ENCODE measurements at regions not wholly inside any gene's neighbourhood (a gene's known extent, or its start where the extent isn't known, plus 50 kb on each side); places are given as distances from the start of the nearest gene placed in this dataset.

GRCh38 chr22:26848244-26848920 lies 191.0 kb downstream of the MIAT start:
- no peaks in the 10 kb centered on the region for H3K9me3 ChIP-seq (replicated peaks; ENCODE audit: insufficient read depth, low read length)

GRCh38 chr22:26849575-26849974 lies 192.2 kb downstream of the MIAT start:
- Histone ChIP-seq H3K4me3 (ENCODE audit: low read length) (no peak overlapping the region), H3K9ac (ENCODE audit: low read length) (no peak overlapping the region), H3K27me3 (replicated peaks; ENCODE audit: insufficient read depth, low read length) (no peaks in the 10 kb centered on the region), H3K36me3 (replicated peaks; ENCODE audit: insufficient read depth, low read length) (no peaks in the 10 kb centered on the region), H2AFZ (ENCODE audit: low read length) (no peak overlapping the region), H3K4me2 (ENCODE audit: low read depth, low read length) (no peak overlapping the region), H4K20me1 (ENCODE audit: insufficient read depth, low read length) (no peaks in the 10 kb centered on the region), H3K27ac (ENCODE audit: low read length) (no peak overlapping the region), H3K9me3 (replicated peaks; ENCODE audit: insufficient read depth, low read length) (no peaks in the 10 kb centered on the region), H3K9me2 (replicated peaks; ENCODE audit: insufficient read depth, low read length) (no peaks in the 10 kb centered on the region), H3F3A (ENCODE audit: insufficient read depth, low read length) (no peaks in the 10 kb centered on the region), H3K79me2 (ENCODE audit: low read length) (no peaks in the 10 kb centered on the region), H3K4me1 (ENCODE audit: low read length) (no peaks in the 10 kb centered on the region)
- DNase-seq = no peak
- TF ChIP-seq EZH2phosphoT487 (IDR thresholded peaks at IDR 0.05; ENCODE audit: low read length) = no peak
- no peak for TF ChIP-seq CTCF (IDR thresholded peaks at IDR 0.05; ENCODE audit: low read length)
- TF ChIP-seq EZH2 (optimal IDR thresholded peaks at IDR 0.05; ENCODE audit: low read depth, low read length) = no peak

More at GRCh38 chr22:26848244-26848920, 191.0 kb downstream of the MIAT start:
- H4K20me1 ChIP-seq (ENCODE audit: insufficient read depth, low read length) = no peaks in the 10 kb centered on the region
- H3K4me2 ChIP-seq (ENCODE audit: low read depth, low read length) = no peak overlapping the region
- H3K36me3 ChIP-seq (replicated peaks; ENCODE audit: insufficient read depth, low read length) = no peaks in the 10 kb centered on the region
- TF ChIP-seq EZH2 (optimal IDR thresholded peaks at IDR 0.05; ENCODE audit: low read depth, low read length) = no peak
- H3K4me1 ChIP-seq (ENCODE audit: low read length) = no peaks in the 10 kb centered on the region
- no peaks in the 10 kb centered on the region for H3F3A ChIP-seq (ENCODE audit: insufficient read depth, low read length)
- no peak for DNase-seq
- H2AFZ ChIP-seq (ENCODE audit: low read length) = no peak overlapping the region
- no peak overlapping the region for H3K27ac ChIP-seq (ENCODE audit: low read length)
- no peaks in the 10 kb centered on the region for H3K27me3 ChIP-seq (replicated peaks; ENCODE audit: insufficient read depth, low read length)
- H3K79me2 ChIP-seq (ENCODE audit: low read length) = no peaks in the 10 kb centered on the region
- no peaks in the 10 kb centered on the region for H3K9me2 ChIP-seq (replicated peaks; ENCODE audit: insufficient read depth, low read length)
- no peak overlapping the region for H3K4me3 ChIP-seq (ENCODE audit: low read length)
- no peak overlapping the region for H3K9ac ChIP-seq (ENCODE audit: low read length)

- DNase-seq = no peak
- no peak overlapping the region for H2AFZ ChIP-seq (ENCODE audit: low read length)
- H4K20me1 ChIP-seq (ENCODE audit: insufficient read depth, low read length) = no peaks in the 10 kb centered on the region
- no peak overlapping the region for H3K9ac ChIP-seq (ENCODE audit: low read length)
- H3K36me3 ChIP-seq (replicated peaks; ENCODE audit: insufficient read depth, low read length) = no peaks in the 10 kb centered on the region
- no peaks in the 10 kb centered on the region for H3F3A ChIP-seq (ENCODE audit: insufficient read depth, low read length)
- no peaks in the 10 kb centered on the region for H3K27me3 ChIP-seq (replicated peaks; ENCODE audit: insufficient read depth, low read length)
- H3K27ac ChIP-seq (ENCODE audit: low read length) = no peak overlapping the region
- no peak for TF ChIP-seq EZH2 (optimal IDR thresholded peaks at IDR 0.05; ENCODE audit: low read depth, low read length)
- no peak for TF ChIP-seq EZH2phosphoT487 (IDR thresholded peaks at IDR 0.05; ENCODE audit: low read length)
- no peak for TF ChIP-seq CTCF (IDR thresholded peaks at IDR 0.05; ENCODE audit: low read length)
- no peaks in the 10 kb centered on the region for H3K4me1 ChIP-seq (ENCODE audit: low read length)
- no peaks in the 10 kb centered on the region for H3K9me2 ChIP-seq (replicated peaks; ENCODE audit: insufficient read depth, low read length)
- H3K4me2 ChIP-seq (ENCODE audit: low read depth, low read length) = no peak overlapping the region
- no peaks in the 10 kb centered on the region for H3K9me3 ChIP-seq (replicated peaks; ENCODE audit: insufficient read depth, low read length)
- H3K4me3 ChIP-seq (ENCODE audit: low read length) = no peak overlapping the region
- no peaks in the 10 kb centered on the region for H3K79me2 ChIP-seq (ENCODE audit: low read length)
These were observed 193.7 kb downstream of the MIAT start for GRCh38 chr22:26851125-26851524.

- Histone ChIP-seq H3K9me2 (replicated peaks; ENCODE audit: insufficient read depth, low read length) (no peaks in the 10 kb centered on the region), H3F3A (ENCODE audit: insufficient read depth, low read length) (no peaks in the 10 kb centered on the region), H3K4me3 (ENCODE audit: low read length) (no peak overlapping the region), H3K27ac (ENCODE audit: low read length) (no peak overlapping the region), H3K4me2 (ENCODE audit: low read depth, low read length) (no peak overlapping the region), H3K36me3 (replicated peaks; ENCODE audit: insufficient read depth, low read length) (no peaks in the 10 kb centered on the region), H3K9ac (ENCODE audit: low read length) (no peak overlapping the region), H4K20me1 (ENCODE audit: insufficient read depth, low read length) (no peaks in the 10 kb centered on the region), H3K9me3 (replicated peaks; ENCODE audit: insufficient read depth, low read length) (no peaks in the 10 kb centered on the region), H3K4me1 (ENCODE audit: low read length) (no peaks in the 10 kb centered on the region), H2AFZ (ENCODE audit: low read length) (no peak overlapping the region), H3K79me2 (ENCODE audit: low read length) (no peaks in the 10 kb centered on the region), H3K27me3 (replicated peaks; ENCODE audit: insufficient read depth, low read length) (no peaks in the 10 kb centered on the region)
- DNase-seq = no peak
- no peak for TF ChIP-seq EZH2phosphoT487 (IDR thresholded peaks at IDR 0.05; ENCODE audit: low read length)
- no peak for TF ChIP-seq CTCF (IDR thresholded peaks at IDR 0.05; ENCODE audit: low read length)
- TF ChIP-seq EZH2 (optimal IDR thresholded peaks at IDR 0.05; ENCODE audit: low read depth, low read length) = no peak
These were observed 194.8 kb downstream of the MIAT start for GRCh38 chr22:26852176-26852575.

All from MM.1S (cell line).